ENCODE measurements at regions not wholly inside any gene's neighbourhood (a gene's known extent, or its start where the extent isn't known, plus 50 kb on each side); places are given as distances from the start of the nearest gene placed in this dataset.
"Not testable (repeated sequence)": the region's sequence is repeated elsewhere in the genome, so short reads cannot be mapped to it uniquely, and the experiment has no call there.

- in situ Hi-C loops (cut with HindIII; ENCODE audit: low sequenced_read_pairs); DNase-seq (ENCODE audit: low read depth, low spot score): not testable (repeated sequence)
- H3K4me3 ChIP-seq (ENCODE audit: low read depth, low read length), result peak overlapping the region; percentile 28
Measured at GRCh38 chr2:90323612-90324558, 1632.4 kb downstream of the RPIA start.

- H3K4me3 ChIP-seq (ENCODE audit: low read depth, low read length); in situ Hi-C loops (cut with HindIII; ENCODE audit: low sequenced_read_pairs); DNase-seq (ENCODE audit: low read depth, low spot score): not testable (repeated sequence)
Measured at GRCh38 chr2:90324672-90325071, 1633.2 kb downstream of the RPIA start.

- H3K4me3 ChIP-seq (ENCODE audit: low read depth, low read length); in situ Hi-C loops (cut with HindIII; ENCODE audit: low sequenced_read_pairs); DNase-seq (ENCODE audit: low read depth, low spot score): not testable (repeated sequence)
Measured at GRCh38 chr2:90325796-90326353, 1634.4 kb downstream of the RPIA start.

- H3K4me3 ChIP-seq (ENCODE audit: low read depth, low read length); in situ Hi-C loops (cut with HindIII; ENCODE audit: low sequenced_read_pairs); DNase-seq (ENCODE audit: low read depth, low spot score): not testable (repeated sequence)
Measured at GRCh38 chr2:90355546-90355945, 1664.1 kb downstream of the RPIA start.

- in situ Hi-C loops (cut with HindIII; ENCODE audit: low sequenced_read_pairs); H3K4me3 ChIP-seq (ENCODE audit: low read depth, low read length); DNase-seq (ENCODE audit: low read depth, low spot score): not testable (repeated sequence)
Measured at GRCh38 chr2:90359344-90359743, 1667.9 kb downstream of the RPIA start.

- peak overlapping the region; percentile 20 for H3K4me3 ChIP-seq (ENCODE audit: low read depth, low read length)
- DNase-seq (ENCODE audit: low read depth, low spot score); in situ Hi-C loops (cut with HindIII; ENCODE audit: low sequenced_read_pairs): not testable (repeated sequence)
Measured at GRCh38 chr2:90359887-90360730, 1668.6 kb downstream of the RPIA start.

GRCh38 chr2:90360731-90361035 lies 1669.2 kb downstream of the RPIA start:
- peak overlapping the region; percentile 20 for H3K4me3 ChIP-seq (ENCODE audit: low read depth, low read length)
- in situ Hi-C loops (cut with HindIII; ENCODE audit: low sequenced_read_pairs); DNase-seq (ENCODE audit: low read depth, low spot score): not testable (repeated sequence)
